Epithelial cell of esophagus (primary cell): ENCODE measurements at regions not wholly inside any gene's neighbourhood (a gene's known extent, or its start where the extent isn't known, plus 50 kb on each side); places are given as distances from the start of the nearest gene placed in this dataset.

ENCODE experiments used
- DNase-seq: peaks from one replicate; pipeline ENCODE4 v3.0.0; 2010; ENCODE audit warnings: low read depth
- H3K4me3 ChIP-seq: 2 replicates; pipeline ENCODE4 v1.5.1; 2011; ENCODE audit warnings: mild to moderate bottlenecking, low read length, control low read depth
- CTCF ChIP-seq: IDR thresholded peaks from 2 replicates; pipeline ENCODE4 v1.5.1; 2011; ENCODE audit warnings: low read depth, mild to moderate bottlenecking, low read length, control low read depth, inconsistent platforms; ENCODE audit not compliant: insufficient read depth; ENCODE audit errors: missing control alignments

GRCh38 chr2:228352048-228352447 lies 170.6 kb upstream of the SPHKAP start:
- no peak for TF ChIP-seq CTCF
- DNase-seq = no peak
- H3K4me3 ChIP-seq = no peak overlapping the region

GRCh38 chr2:228348516-228349064 lies 167.1 kb upstream of the SPHKAP start:
- TF ChIP-seq CTCF = no peak
- DNase-seq = no peak
- H3K4me3 ChIP-seq = no peak overlapping the region

GRCh38 chr2:228344531-228344930 lies 163.0 kb upstream of the SPHKAP start:
- no peak for DNase-seq
- TF ChIP-seq CTCF = no peak
- no peak overlapping the region for H3K4me3 ChIP-seq

- no peak for TF ChIP-seq CTCF
- DNase-seq = no peak
- H3K4me3 ChIP-seq = no peak overlapping the region
Observed at GRCh38 chr2:228339525-228339924, 158.0 kb upstream of the SPHKAP start.

GRCh38 chr2:228334180-228334579 lies 152.7 kb upstream of the SPHKAP start:
- no peak overlapping the region for H3K4me3 ChIP-seq
- DNase-seq = no peak
- no peak for TF ChIP-seq CTCF

- no peak for TF ChIP-seq CTCF
- H3K4me3 ChIP-seq = no peak overlapping the region
- DNase-seq = no peak
Observed at GRCh38 chr2:228329282-228329681, 147.8 kb upstream of the SPHKAP start.

GRCh38 chr2:228321015-228321414 lies 139.5 kb upstream of the SPHKAP start:
- no peak overlapping the region for H3K4me3 ChIP-seq
- no peak for TF ChIP-seq CTCF
- no peak for DNase-seq
